Amygdala (tissue), 56 donors: ENCODE measurements at regions not wholly inside any gene's neighbourhood (a gene's known extent, or its start where the extent isn't known, plus 50 kb on each side); places are given as distances from the start of the nearest gene placed in this dataset.
A peak's percentile ranks its signal among the peaks of the same experiment; 100 is the strongest.

Source experiments
- DNase-seq, 56 donors: peaks; one replicate each; lab custom pipeline; 2025; lab: John Stamatoyannopoulos, UW

- DNase-seq, result no peak
These were observed 56.4 kb downstream of the NEUROD6 start for GRCh38 chr7:31284106-31284505.

DNA sequence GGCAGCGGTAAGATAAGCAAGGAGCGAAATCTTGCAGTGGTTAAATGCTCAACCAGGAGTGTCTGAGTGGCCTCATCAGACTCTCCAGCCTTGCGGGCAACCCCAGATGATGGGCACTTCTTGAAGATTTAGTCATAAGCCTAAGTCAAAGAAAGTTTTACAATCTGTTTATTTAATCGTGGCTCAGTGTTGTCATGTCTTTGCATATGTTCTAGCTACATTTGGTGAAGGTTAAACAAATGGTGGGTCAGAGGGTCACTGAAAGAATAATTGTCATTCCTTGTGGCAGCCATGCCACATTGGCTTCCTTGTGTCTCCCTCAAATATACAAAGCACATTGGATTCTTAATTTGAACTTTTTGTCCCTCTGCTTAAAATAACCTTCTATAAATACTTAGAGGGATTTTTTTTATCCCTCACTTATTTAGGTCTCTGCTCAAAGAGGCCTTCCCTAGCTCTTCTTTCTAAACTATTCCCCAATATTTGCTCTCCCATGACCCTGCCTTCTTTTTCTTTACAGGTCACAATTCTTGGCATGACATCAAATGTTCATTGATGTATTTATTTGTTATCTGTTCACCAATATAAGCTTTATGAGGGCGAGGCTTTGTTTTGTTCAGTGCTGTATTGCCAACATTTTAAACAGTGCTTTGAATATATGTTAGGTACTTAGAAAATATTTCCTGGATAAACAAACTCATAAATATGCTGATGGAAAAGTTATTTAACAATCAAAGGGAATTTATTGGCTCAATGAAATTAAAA, 68.7 kb downstream of the NEUROD6 start:
- no peak for DNase-seq

DNA sequence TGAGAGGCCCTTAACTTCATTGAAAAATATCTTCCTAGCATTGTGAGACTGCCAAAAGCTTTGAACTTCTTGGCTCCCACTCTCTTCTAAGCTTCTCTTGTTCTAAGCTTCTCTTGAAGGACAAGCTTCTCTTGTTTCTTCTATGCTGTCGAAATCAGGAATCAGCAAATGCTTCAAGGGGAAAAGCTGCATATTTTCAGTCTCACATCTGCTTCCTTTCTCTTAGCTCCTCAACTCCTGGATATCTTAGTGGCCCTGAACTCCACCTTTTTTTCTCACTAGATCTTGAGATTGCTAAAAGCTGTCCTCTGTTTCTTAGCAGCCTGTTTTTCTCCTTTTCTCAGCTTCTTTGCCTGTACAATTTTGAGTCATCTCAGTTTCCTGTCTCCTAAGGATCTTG, 73.0 kb downstream of the NEUROD6 start:
- DNase-seq, result no peak

DNA sequence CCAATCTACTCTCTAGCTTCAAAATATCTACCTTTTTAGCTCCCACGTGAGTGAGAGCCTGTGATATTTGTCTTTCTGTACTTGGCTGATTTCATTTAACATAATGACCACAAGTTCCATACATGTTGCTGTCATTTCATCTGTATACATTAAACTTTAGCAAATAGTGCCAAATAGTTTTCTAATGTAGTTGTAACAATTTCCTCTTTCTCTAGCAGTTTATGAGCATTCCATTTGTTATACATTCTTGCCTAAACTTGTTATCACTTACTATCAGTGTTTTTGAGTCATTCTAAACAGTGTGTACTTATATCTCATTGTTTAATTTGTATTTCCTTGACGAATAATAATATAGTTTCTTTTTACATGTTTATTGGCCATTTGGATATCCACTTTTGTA, 77.2 kb downstream of the NEUROD6 start:
- no peak for DNase-seq

DNA sequence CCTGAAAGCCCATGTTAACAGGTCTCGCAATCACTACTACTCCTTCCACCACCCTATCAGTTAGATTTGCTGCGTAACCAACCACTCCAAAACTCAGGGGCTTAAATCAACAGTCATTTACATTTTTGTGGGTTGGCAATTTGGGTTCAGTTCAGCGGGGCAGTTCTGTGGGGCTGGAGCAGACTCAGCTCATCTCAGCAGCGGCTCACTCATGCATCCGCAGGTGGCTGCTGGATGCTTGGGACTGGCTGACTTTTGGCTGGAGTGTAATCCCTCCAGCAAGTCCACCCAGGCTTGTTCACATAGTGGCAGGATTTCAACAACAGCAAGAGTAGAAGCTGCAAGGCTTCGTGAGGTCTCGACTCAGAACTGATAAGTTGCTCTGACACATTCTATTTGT, 79.2 kb downstream of the NEUROD6 start:
- DNase-seq, result no peak

GRCh38 chr7:31260851-31261250, 79.7 kb downstream of the NEUROD6 start:
- DNase-seq, result no peak

GRCh38 chr7:31258391-31258790, 82.1 kb downstream of the NEUROD6 start:
- no peak for DNase-seq

DNA sequence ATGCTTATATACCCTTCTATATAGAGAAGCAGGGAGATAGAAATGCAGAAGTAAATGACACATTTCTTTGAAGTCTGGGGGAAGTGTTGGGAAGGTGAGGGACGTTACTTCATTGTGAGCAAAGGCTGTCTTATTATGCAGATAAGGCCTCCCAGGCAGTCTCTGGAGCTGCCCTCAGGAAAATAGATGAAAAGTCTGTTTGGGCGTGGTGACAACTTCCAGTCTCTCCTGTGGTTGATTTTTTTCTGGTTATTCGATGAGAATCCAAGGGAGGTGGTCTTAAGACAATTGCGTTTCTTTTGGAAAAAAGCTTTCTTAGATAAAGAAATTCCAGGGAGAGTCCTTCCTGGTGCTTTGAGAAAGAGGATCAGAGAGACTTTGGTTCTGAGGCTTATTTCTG, 84.0 kb downstream of the NEUROD6 start:
- no peak for DNase-seq

- DNase-seq, result no peak
These were observed 85.6 kb downstream of the NEUROD6 start for GRCh38 chr7:31254926-31255325.

GRCh38 chr7:31253532-31253931, 87.0 kb downstream of the NEUROD6 start:
- no peak for DNase-seq

GRCh38 chr7:31251441-31251840, 89.1 kb downstream of the NEUROD6 start:
- no peak for DNase-seq

- DNase-seq, result peak in 20 of 56 donors; percentile 2 to 47 (median 14)
These were observed 90.9 kb downstream of the NEUROD6 start for GRCh38 chr7:31249671-31250070.

DNA sequence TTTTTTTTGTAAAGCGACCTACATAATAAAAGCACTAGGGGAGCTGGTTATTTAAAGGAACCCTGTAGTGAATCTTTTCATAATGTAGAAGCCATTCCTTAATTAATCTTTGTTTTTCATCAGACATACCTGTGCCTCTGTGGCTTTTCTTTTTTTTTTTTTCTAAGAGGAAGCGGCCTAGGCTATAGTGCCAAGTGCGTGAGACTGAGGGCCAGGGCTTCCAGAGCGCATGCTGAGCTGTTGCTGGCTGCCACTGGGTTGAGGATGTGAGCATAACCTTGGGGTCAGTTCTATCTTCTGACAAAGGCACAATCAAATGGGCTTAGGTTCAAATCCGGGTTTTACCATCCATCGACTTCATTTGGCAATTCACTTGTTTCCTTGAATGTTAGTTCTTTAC, 103.7 kb downstream of the NEUROD6 start:
- no peak for DNase-seq

DNA sequence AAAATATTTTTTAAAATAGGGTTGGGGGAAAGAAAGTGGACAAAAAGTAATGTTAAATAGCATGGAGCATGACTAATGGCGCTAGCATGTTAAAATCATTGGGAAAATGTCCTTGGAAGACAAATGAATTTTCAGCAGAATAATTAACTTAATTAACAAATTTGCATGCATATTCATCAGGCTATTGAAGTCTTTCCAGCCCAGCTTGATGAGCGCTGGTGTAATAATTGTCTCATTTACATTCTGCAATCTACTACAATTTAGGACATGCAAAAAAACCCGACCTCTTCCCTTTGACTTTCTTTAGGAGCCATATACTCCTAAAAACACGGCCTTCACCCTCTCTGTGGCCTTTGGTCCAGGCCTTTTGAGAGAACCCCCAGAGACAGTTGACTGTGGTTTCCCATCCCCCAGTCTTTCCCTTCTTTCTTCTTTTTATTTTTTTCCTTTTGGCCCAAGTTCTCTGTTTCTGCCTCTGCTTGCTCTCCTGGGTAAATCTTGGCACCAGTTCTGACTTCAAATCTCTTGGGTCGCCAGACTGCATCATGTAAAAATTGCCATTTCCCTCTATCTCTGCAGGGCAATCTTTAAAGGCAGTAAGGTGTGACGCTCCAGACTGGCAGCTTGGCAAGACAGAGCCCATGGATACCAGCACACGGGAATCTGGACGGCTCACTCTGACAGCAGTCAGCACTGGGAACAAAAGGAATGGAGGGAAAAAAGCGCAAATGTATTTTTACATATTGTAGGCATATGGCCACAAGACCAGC, 105.5 kb downstream of the NEUROD6 start:
- no peak for DNase-seq

DNA sequence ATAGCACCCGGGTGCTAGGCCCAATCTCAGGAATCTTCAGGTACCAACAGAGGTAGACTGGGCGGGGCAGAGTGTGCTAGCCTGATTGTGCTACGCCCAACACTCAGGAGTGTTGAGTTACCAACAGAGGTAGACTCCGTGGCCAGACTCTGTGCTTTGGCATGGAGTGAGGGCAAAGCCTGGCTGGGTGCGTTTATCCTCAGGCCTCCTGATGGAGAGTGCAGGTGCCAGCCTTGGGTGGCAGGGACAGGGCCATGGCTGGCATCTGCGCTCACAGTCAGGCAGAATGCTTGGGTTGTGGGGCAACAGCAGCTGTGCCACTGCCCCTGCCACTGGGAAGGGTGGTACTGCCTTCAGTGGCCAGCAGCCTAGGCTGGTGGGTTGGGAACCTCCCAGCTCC, 111.6 kb downstream of the NEUROD6 start:
- no peak for DNase-seq

DNA sequence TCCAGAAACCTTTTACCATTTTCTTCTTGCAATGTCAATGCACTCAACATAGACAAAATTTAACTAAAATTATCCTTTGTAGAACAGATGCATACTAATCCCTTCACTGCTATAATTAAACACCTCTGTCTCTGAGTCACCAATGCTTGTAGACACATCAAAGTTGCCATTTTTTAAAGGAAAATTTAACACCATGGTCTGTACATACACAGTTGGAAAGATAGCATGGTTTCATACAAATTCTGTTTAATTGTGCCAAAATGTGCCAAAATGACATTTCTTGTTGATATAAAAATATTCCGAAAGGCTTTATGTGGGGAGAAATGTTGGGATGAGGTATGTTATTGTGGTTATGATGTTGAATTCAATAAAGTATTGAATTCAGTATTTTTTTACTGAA, 125.8 kb downstream of the NEUROD6 start:
- no peak for DNase-seq

GRCh38 chr7:31211281-31211680, 129.2 kb downstream of the NEUROD6 start:
- DNase-seq, result no peak

GRCh38 chr7:31204071-31204470, 136.5 kb downstream of the NEUROD6 start:
- DNase-seq, result no peak

GRCh38 chr7:31203551-31203950, 137.0 kb downstream of the NEUROD6 start:
- DNase-seq, result no peak

DNA sequence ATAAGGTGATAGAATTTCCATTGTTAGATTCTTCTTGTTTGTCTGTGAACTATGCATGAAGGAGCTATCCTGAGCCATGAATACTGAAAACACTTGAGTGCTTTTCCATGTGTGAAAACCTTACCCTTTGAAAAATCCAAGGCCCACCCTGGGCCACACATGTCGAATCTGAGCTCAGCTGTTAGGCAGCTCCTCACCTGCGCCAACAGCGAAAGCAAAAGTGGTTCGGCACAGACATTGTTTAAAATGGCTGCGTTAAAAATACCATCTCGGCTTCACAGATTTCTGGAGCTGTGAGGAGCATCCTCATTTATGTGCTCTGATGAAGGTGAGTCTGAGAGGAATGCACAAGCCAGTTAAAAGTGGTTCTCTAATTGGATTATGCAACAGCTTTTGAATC, 137.7 kb downstream of the NEUROD6 start:
- peak in 2 of 56 donors; percentile 1 to 2 for DNase-seq

GRCh38 chr7:31192986-31193385, 140.9 kb downstream of the ADCYAP1R1 start:
- peak in 53 of 56 donors; percentile 4 to 76 (median 39) for DNase-seq

GRCh38 chr7:31190906-31191305, 138.8 kb downstream of the ADCYAP1R1 start:
- DNase-seq, result no peak
